Activated CD4-positive, CD25-positive, alpha-beta regulatory T cell treated with anti-CD3 and anti-CD28 coated beads, Interleukin-2, amount 50 U/mL, for 72 hours (primary cell): ENCODE measurements at regions not wholly inside any gene's neighbourhood (a gene's known extent, or its start where the extent isn't known, plus 50 kb on each side); places are given as distances from the start of the nearest gene placed in this dataset.

Source experiments
- DNase-seq: peaks from one replicate; pipeline ENCODE4 v3.0.0; 2021

DNA sequence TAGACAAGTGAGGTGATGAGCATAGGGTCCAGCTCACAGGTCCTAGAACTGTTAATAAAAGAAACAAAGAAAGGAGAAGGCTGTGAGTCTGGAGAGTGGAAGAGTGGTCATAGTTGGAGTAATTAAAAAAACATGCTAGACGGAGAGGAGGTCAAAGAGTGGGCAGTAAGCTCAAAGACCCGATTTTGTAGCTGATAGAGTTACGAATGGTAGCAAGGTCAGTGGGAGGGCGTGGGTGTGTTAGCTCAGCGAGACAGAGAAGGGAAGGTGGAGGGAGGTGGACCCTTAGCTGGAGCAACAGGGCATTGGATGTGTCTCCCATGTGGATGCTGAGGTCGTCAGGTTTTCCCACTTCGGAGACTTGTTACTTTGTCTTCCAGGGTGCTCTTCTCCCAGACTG is 431.7 kb downstream of the CDH26 start:
- DNase-seq: no peak

DNA sequence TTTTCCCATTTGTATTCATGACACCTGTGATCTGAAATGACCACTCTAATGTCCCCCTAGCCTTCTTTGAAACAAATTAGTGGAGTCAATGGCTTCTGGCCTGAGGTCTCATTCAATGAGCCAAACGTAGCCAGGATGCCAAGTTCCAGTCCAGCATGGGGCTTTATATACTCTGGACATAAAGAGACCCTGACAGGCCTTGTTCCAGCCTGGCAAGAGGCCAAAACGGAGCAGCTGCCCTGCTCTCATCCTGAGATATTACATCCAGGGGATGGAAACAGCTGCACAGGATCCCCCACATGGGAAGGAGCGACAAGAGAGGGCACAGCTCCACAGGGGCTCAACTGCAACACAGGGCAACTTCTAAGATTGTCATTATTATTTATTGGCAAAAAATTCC is 437.8 kb downstream of the CDH26 start:
- DNase-seq: no peak

DNA sequence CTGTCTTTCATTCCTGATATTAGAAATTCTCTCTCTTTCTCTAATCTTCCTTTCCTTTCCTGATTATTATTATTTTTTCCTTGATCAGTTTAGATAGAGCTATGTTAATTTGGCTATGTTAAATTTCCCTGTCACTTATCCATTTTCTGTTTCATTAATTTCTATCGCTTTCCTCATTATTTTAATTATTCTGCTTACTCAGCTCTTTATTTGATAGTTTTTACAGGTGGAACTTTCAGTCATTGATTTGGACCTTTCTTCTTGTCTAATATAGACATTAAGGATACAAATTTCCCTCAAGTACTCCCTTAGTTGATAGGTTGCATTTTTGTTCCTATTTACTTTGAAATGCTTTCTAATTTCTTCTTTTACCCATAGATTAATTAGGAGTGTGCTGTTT is 442.3 kb downstream of the CDH26 start:
- no peak for DNase-seq

DNA sequence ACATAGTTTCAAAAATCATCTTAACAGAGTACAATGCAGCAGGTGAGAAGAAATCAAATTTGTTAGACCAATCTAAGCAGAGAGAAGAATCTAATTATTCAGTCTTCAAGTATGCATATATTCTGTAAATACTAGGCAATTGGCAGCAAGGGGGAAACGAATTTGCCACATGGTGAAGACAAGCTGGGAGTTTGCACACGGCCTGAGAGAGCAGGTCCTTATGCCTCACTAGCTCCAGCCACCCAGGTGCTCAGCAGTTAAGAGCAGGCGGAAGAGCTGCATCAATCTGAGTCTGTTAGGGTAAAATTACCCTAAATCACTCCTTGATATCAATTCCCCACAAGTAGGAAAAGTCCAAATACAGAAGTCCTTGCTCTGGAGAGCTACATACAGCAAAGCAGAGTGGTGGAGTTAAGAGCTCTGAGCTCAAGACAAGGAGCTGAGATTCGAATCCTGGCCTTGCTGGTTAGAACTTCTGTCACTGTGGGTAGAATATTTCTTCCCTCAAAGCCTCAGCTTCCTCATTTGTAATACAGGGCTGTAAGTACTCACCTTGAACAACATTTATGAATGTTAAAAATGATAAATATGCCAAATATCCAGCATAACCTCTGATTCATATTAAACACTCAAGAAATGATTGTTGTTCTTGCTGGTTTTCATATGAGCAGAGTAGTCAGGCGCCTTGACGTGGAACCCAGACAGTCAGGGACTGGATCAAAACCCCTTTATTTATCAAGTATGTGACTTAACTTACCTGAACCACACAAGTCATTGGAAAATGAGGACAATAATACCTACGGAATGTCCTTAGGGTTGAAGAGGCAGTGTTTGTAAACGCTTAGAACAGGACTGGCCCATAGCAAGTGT is 444.2 kb downstream of the CDH26 start:
- DNase-seq: no peak

DNA sequence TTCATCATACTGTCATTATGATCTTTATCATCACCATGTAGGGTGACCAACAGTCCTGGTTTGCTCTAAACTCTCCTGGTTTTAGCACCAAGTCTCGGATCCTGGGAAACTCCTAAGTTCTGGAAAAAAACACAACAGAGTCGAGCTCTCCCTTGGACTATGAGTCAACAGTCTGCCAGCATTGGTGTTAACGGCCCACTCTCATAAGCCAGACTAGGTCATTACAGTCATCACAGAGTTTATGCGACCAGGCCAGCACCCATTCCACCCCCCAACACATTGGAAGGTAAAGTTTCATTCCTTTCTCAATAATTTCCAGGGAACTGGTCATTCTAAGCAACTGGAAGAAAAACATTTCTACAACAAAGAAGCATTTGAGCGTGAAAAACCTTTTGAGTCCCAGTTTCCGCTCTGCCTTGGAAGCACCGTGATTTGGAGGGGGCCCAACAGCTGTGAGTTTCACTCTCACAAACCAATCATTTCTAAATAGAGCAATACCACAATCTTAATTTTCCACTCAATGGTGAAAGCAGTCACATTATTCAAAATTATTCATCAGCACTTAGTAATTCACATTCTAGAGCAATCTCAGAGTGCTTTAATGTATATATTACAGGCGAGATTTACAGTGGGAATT is 445.0 kb downstream of the CDH26 start:
- DNase-seq: no peak

DNA sequence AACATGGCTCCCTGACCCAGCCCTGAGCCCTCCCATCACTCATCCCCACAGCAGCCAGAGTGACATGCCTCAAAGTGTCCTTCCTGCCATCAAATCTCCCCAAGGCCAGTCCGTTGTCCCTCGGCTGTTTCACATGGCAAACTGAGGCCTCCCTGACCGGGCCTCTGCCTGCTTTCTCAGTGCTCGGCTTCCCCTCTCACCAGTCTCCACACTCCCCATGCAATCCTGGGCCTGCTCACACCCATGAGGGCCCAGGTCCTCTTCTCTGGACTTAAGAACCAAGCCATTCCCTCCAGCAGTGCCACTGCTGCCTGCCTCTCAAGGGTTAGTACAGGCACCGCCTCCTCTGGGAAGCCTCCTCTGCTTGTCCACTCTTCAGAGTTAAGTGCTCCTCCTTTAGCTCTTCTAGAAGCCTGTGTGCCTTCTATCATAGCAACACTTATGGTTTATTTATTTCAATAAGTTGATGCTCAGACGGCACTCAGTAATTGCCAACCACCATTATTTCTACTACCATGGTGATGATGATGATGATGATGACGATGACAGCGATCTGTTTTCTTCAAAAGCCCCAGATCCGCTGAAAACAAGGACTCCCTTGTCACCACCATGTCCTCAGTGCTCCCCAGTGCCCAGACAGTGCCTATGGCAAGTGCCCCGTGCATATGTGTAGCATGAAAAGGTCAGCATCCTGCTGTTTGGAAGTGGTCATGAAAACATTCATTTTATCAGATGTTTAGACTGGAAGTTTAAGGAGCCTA is 449.0 kb downstream of the CDH26 start:
- DNase-seq: no peak

DNA sequence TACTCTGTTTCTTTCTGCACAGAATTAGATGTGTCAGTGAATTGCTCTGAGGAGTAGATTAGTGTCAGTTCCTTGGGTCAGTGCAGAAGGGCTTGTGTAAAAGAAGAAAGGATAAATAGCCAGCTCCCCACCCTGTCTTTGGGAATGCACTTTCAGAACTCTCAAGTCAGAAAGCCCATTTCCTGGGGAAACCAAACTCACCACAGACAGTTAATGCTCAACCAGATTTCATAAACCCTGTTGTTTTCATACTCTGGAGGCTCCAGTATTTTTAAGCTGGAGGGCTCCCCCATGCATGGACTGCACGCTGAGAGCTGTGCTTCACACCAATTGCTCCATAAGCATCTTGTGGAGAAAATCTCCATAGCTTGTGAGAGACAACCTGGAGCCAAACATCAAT is 449.7 kb downstream of the CDH26 start:
- DNase-seq: no peak

DNA sequence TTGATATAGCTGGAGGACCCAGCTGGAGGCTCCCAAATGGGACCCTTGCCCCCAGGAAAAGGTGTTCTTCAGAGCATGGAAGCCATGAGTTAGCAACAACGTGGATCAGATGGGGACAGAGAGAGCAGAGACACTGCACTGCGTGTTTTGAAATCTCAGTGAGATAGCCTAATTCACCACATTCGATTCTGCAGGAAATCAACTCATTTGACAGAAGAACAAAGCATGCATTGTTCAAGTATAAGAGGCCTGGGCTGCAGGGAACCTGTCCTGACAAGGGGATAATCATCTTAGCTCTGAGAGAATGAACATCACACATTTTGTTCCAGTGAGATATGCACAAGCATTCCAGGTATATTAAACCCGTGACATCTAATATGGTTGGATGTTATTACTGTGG is 450.2 kb downstream of the CDH26 start:
- DNase-seq: no peak

DNA sequence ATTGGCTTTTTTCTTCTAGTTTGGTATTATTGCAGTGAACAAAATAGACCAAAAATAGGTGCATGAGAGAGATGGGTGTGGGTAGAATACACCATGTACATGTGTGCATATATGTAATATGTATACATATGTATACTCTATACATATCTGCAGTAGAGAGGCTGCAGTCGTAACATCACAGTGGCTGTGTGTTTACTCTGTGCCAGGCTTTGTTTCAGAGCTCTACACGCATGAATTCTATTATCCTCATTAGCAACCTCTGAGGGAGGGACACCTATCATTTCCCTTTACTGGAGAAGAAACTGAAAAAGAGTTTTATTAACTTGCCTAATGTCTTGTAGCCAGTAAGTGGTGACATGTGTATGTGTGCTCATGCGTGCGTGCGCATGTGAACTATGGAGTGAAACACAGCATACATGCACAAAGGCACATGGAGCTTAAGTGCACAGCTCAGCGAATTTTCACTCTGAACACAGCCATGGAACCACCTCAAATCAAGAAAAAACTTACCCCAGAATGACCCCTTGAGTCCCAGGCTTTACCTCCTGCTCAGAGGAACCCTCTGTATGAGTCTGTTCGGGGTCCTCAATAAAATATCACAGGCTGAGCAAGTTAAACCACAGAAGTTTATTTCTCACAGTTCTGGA is 452.5 kb downstream of the CDH26 start:
- no peak for DNase-seq

DNA sequence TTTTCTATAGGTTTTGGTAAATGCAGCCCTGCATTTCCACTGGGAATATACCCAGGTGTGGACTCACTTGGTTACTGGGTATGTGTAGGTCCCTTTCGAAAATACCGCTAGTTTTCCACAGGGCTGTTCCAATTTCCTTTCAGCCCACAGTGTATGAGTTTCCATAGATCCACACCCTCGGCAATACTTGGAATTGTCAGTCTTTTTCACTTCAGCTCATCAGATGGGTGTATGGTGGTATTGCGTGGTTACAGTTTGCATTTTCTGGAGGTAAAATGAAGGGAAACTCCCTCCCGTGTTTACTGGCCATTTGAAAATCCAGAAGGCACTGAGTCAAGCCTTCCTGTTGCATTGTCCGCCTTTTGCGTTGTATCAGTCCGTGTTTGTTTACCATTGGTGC is 453.6 kb downstream of the CDH26 start:
- no peak for DNase-seq

DNA sequence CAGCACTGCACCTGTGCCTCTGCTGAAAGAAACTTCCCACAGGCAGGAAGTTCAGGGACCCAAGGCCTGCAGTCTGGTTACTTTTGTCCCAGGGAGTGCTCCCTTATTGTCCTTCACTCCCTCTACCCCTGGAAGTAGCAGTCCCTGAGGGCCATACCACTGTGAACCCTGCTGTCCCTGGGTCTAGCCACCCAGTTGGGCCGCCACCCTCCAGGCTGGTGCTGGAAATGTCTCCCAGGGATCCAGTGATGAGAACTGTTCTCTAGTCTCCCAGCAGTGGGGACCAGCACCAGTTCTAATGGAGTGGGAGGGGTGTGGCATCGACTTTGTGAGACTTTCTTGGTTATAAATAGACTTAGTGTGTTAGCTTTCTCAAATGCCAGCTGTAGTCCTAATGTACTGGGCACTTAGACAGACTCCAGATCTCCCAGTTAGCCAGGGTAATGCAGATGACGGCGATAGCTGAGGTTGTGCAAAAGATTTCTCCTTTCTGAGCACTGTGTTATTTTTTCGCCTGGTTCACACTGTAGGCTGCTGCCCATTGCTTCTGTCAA is 462.5 kb downstream of the CDH26 start:
- DNase-seq: no peak

DNA sequence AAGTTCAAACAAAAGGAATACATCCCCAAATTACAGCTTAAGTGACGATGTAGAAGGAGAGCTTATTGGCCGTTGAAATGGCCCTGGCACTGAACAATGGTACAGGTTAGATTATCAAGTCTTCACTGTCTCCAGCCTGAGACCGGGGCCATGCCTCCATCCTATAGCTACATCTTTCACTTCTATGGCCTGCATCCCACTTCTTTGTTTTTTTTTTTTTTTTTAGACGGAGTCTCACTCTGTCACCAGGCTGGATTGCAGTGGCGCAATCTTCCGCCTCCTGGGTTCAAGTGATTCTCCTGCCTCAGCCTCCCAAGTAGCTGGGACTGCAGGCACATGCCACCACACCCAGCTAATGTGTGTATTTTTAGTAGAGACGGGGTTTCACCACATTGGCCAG is 464.6 kb downstream of the CDH26 start:
- DNase-seq: no peak

DNA sequence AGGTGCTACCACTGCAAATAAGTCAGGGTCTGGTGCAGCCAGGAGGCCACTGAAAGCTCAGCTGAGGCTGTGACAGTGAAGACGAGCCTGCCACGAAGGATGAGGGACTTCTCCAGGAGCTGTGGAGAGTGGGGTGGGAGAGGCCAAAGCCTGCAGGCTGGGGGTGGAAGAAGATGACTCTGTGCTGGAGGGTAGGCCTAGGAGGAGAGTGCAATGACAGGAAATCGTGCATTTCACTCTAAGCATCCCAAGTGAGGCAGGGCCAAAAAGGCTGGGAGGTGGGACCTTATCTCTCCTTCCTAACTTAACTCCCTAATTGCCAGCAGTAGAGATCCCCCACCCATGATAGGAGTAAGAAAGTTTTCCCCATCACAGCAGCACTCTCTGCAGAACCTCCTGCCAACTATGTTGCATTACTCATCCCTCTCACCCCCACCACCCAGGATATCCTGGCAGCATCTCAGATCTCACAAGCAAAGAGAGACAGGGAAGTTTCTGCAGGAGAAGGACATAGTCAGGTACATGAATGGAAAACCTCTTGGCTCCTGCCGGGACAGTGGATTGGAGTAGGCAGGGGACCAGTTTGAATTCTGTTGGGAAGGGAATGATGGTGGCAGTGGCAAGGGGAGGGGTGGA is 466.2 kb downstream of the CDH26 start:
- DNase-seq: no peak

DNA sequence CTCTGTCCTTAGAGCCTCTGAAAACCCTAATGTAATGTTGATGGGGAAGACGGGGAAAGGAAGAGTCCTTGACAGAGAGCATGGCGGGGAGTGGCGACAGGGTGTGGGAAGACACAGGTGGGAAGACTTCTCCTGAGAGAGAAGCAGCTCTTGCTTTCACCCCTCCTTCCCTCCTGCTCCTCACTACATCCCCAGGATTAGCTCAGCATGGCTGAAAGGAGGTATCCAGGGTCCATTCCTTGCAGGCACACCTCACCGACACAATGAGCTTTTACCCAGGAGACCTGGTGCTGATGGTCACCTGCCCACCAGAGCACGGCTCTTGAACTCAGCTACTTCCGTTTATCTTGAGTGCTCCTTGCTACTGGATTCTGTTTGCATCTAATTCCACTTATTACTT is 469.3 kb downstream of the CDH26 start:
- DNase-seq: no peak

DNA sequence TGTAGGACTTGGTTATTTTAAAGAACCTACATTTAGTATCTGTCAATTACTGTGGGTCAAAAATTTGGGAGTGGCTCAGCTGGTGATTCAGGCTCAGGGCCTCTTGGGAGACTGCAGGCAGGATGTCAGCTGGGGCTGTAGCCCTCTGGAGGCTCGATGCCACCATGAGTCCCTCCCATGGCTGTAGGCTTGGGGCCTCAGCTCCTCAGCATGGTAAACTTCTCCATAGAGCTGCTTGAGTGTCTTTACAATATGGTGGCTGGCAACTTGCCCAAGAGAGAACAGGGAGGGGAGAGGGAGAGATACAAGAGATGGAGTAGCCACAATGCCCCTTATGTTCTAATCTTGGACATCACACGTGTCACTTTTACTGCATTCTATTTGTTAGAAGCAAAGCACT is 470.4 kb downstream of the CDH26 start:
- DNase-seq: no peak

DNA sequence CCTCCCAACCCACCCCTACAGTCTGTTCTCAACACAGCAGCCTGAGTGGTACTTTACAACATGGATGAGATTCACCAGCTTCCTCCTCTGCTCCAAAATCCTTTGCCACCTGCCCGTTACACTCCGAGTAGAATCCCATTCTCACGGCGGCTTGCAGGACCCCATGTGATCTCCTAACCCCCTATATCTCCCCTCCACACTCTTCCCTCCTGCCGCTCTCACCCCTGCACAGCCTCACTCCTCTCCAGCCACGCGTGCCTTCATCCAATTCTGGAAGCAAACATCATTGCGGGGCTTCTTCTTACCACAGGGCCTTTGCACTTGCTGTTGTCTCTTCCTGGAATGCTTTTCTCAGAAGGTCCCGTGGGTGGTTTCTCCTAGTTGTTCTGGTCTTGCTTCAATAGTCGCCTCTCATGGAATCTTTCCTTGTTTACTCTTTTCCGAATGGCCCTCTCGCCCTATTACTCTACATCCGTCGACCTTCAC is 472.3 kb downstream of the CDH26 start:
- DNase-seq: no peak

DNA sequence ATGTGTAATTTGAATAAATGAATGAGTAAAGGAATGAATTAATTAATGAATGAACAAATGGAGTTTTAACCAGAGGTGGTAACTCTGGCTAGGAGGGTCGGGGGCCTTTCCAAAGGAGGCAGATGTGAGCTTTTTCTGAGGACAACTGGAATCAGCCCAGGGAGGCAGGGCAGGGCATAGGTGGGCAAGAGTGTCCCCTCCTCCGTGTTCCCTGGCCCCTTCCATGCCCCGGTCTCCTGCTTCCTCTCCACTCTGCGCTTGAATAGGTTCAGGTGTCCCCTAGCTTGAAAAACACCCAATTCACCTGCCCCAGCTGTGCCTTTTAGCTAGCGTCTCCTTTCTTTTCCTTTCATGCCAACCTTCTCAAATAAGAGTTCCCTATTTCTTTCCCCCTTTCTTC is 473.1 kb downstream of the CDH26 start:
- no peak for DNase-seq

DNA sequence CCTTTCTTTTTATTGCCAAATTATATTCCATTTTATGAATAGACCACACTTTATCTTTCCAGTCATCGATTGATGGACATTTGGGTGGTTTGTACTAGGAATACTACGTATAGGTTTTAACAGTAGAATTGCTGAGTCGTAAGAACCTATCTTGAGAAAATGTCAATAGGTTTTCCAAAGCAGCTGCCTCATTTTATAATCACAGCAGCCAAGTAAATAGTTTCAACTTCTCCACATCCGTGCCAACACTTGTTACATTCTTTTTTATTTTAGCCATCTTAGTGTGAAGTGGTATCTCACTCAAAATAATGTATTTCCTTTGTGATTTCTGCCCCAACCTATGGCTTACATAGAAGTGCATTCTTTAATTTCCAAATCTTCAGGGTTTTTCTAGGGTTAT is 479.2 kb downstream of the CDH26 start:
- DNase-seq: no peak

DNA sequence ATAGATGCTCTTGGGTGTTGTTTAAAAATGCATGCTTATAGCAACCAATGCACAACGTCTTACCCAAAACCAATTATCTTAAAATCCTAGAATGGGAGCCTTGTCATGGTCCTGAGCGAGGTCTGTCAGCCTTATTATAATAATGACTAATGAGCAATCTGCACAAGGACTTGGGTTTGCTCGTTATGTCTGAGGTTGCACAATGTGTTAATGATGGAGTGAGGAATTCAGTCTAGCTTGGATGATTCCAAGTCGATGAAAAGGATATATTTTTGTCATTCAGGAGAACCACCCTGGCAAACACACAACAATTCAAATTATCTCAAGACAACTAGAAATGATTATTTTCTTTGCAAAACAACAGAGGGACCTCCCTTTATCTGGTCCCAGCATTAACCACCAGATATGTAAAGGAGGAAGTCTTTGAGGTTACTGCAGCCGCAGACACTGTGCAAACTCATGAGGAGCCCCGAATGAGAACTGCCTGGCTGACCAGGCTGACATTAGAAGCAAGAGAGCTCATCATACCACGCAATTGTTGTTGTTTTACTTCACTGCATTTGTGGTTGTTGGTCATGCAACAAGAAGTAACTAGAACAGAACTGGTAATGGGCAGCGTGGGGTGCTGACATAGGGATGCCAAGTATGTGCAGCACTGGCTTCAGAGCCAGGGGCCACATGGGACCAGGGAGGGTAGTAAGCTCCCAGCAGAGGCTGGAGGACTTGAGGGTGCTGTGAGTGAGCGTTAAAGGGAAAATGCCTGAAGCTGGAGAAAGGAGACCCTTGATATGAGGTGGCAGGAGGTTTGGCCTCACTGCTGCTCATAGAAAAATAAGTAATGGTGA is 488.3 kb downstream of the CDH26 start:
- no peak for DNase-seq

DNA sequence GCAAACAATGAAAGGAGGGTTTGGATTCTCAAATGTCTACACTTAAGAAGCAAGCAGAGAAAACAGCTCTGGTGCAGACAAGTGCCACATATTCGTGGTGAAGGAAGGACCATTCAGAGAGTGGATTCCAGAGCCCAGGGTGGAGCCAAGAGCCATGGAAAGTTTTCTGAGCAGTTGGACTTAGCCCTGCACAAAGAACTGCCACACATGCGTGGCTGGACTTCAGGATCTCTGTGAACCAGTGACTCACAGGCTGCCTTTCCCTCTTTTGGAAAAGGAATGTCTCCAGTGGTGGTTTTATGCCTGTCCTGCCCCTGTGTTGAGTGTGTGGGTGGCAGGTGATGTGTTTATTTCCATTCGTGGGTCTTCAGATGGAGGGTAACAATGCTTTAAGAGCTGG is 489.5 kb downstream of the CDH26 start:
- no peak for DNase-seq
